H1 (cell line): ENCODE measurements at regions not wholly inside any gene's neighbourhood (a gene's known extent, or its start where the extent isn't known, plus 50 kb on each side); places are given as distances from the start of the nearest gene placed in this dataset.

Experiments
- CTCF ChIA-PET: fragments of 300-600 bp; sonication (Branson Sonifier 250); formaldehyde crosslinking; loops from one replicate; lab custom pipeline; 2021; ENCODE audit not compliant: partially characterized antibody; lab: Charles Lee
- POLR2A ChIA-PET: fragments of 300-600 bp; sonication (Branson Sonifier 250); formaldehyde crosslinking; loops from one replicate; lab custom pipeline; 2021; ENCODE audit warnings: inconsistent platforms; ENCODE audit not compliant: partially characterized antibody; lab: Charles Lee
- DNase-seq, 2 experiments: peaks; one replicate each; pipeline versions ENCODE4 v3.0.0 to v3.0.0-alpha.2; 2010 to 2022; ENCODE audit warnings: low spot score in 2 of 2, low read depth in 1 of 2, mixed read lengths in 1 of 2
- FAIRE-seq: peaks from 2 replicates; lab custom pipeline; 2011; peaks lifted over from hg19 to GRCh38; lab: Jason Lieb, UNC
- H2AFZ ChIP-seq: 2 replicates; pipeline ENCODE4 v1.8.1; 2012; ENCODE audit warnings: low read length, inconsistent platforms
- H2AK5ac ChIP-seq: 2 replicates; pipeline ENCODE4 v1.6.1; 2013; ENCODE audit warnings: low read depth, low read length
- H2BK120ac ChIP-seq: replicated peaks from 2 replicates; pipeline ENCODE3; 2013; ENCODE audit warnings: low read depth, low read length, inconsistent platforms
- H2BK12ac ChIP-seq: 2 replicates; pipeline ENCODE4 v1.6.1; 2013; ENCODE audit warnings: low read depth, low read length
- H2BK15ac ChIP-seq: 2 replicates; pipeline ENCODE4 v1.6.1; 2013; ENCODE audit warnings: low read length
- H2BK20ac ChIP-seq: 2 replicates; pipeline ENCODE4 v1.6.1; 2013; ENCODE audit warnings: low read length
- H2BK5ac ChIP-seq: 2 replicates; pipeline ENCODE4 v1.6.1; 2013; ENCODE audit warnings: low read depth, low read length
- H3K14ac ChIP-seq: 2 replicates; pipeline ENCODE4 v1.6.1; 2013; ENCODE audit warnings: inconsistent platforms; ENCODE audit not compliant: insufficient read length
- H3K18ac ChIP-seq: 2 replicates; pipeline ENCODE4 v1.6.1; 2013; ENCODE audit warnings: low read length; ENCODE audit errors: extremely low read depth
- H3K23ac ChIP-seq: 2 replicates; pipeline ENCODE4 v1.6.1; 2013; ENCODE audit warnings: inconsistent platforms; ENCODE audit not compliant: insufficient read length
- H3K23me2 ChIP-seq: 2 replicates; pipeline ENCODE4 v1.6.1; 2013; ENCODE audit warnings: low read depth, low read length
- H3K27ac ChIP-seq: 2 replicates; pipeline ENCODE4 v1.6.1; 2011; ENCODE audit warnings: low read depth, low read length, inconsistent platforms
- H3K27me3 ChIP-seq, 4 experiments: replicated peaks in 1 of 4; 1 replicate in 1 of 4; 2 replicates in 3 of 4; pipeline versions ENCODE4 v1.6.1 to v1.8.1; 2011 to 2013; ENCODE audit warnings: low read length in 3 of 4, mild to moderate bottlenecking in 3 of 4, inconsistent platforms in 2 of 4, mixed read lengths in 2 of 4, moderate library complexity in 1 of 4; ENCODE audit not compliant: control insufficient read depth in 3 of 4, insufficient read depth in 3 of 4; ENCODE audit errors: extremely low read depth in 1 of 4
- H3K36me3 ChIP-seq, 4 experiments: 2 replicates each; pipeline versions ENCODE4 v1.6.1 to v1.8.1; 2011 to 2013; ENCODE audit warnings: mild to moderate bottlenecking in 4 of 4, low read length in 3 of 4, moderate library complexity in 2 of 4, control low read depth in 1 of 4, inconsistent platforms in 1 of 4; ENCODE audit not compliant: insufficient read depth in 4 of 4, control insufficient read depth in 2 of 4
- H3K4ac ChIP-seq: replicated peaks from 2 replicates; pipeline ENCODE3; 2013; ENCODE audit warnings: low read length, low read depth, mixed read lengths, inconsistent platforms; ENCODE audit not compliant: insufficient read length
- H3K4me1 ChIP-seq, 4 experiments: replicated peaks in 1 of 4; 1 replicate in 1 of 4; 2 replicates in 3 of 4; pipeline versions ENCODE4 v1.6.1 to v1.8.1; 2011 to 2013; ENCODE audit warnings: low read length in 3 of 4, inconsistent platforms in 2 of 4, mixed read lengths in 1 of 4; ENCODE audit not compliant: insufficient read depth in 4 of 4, control insufficient read depth in 3 of 4
- H3K4me2 ChIP-seq, 2 experiments: 2 replicates each; pipeline versions ENCODE4 v1.6.1 to v1.8.1; 2011 to 2013; ENCODE audit warnings: low read depth in 2 of 2, low read length in 2 of 2, control low read depth in 1 of 2, inconsistent platforms in 1 of 2, mild to moderate bottlenecking in 1 of 2; ENCODE audit not compliant: insufficient read depth in 1 of 2
- H3K4me3 ChIP-seq, 4 experiments: fragments of 200-600, 300-600 bp in 1 of 4; sonication (generic), shearing (Covaris generic), sonication (Bioruptor Twin) in 1 of 4; 2 replicates each; pipeline versions ENCODE4 v1.5.1 to v1.8.1; 2011 to 2016; ENCODE audit warnings: low read length in 4 of 4, low read depth in 3 of 4, control low read depth in 2 of 4, inconsistent platforms in 2 of 4, mild to moderate bottlenecking in 2 of 4, mixed read lengths in 1 of 4, moderate library complexity in 1 of 4; ENCODE audit not compliant: insufficient read depth in 2 of 4; ENCODE audit errors: extremely low read depth in 1 of 4
- H3K56ac ChIP-seq: replicated peaks from 2 replicates; pipeline ENCODE3; 2013; ENCODE audit warnings: low read depth, mild to moderate bottlenecking, mixed read lengths, low read length, inconsistent platforms; ENCODE audit not compliant: insufficient read length
- H3K79me1 ChIP-seq: 2 replicates; pipeline ENCODE4 v1.6.1; 2013; ENCODE audit warnings: low read depth, low read length, control low read depth
- H3K79me2 ChIP-seq, 2 experiments: 2 replicates each; pipeline versions ENCODE4 v1.6.1 to v1.8.1; 2012 to 2013; ENCODE audit warnings: low read length in 2 of 2, mild to moderate bottlenecking in 2 of 2, inconsistent platforms in 1 of 2; ENCODE audit not compliant: insufficient read depth in 2 of 2, control insufficient read depth in 1 of 2
- H3K9ac ChIP-seq, 4 experiments: replicated peaks in 1 of 4; 1 replicate in 1 of 4; 2 replicates in 3 of 4; pipeline versions ENCODE4 v1.6.1 to v1.8.1; 2011 to 2013; ENCODE audit warnings: low read depth in 3 of 4, low read length in 3 of 4, control low read depth in 2 of 4, mild to moderate bottlenecking in 2 of 4, moderate library complexity in 2 of 4, inconsistent platforms in 1 of 4; ENCODE audit errors: extremely low read depth in 1 of 4
- H3K9me3 ChIP-seq, 2 experiments: 2 replicates each; pipeline versions ENCODE4 v1.6.1 to v1.8.1; 2012 to 2013; ENCODE audit warnings: mild to moderate bottlenecking in 2 of 2, moderate library complexity in 2 of 2, control low read depth in 1 of 2, inconsistent platforms in 1 of 2, low read depth in 1 of 2, low read length in 1 of 2, mixed read lengths in 1 of 2; ENCODE audit not compliant: insufficient read depth in 2 of 2
- H4K20me1 ChIP-seq, 2 experiments: replicated peaks in 1 of 2; 2 replicates each; pipeline versions ENCODE3 to v1.8.1; 2011 to 2013; ENCODE audit warnings: inconsistent platforms in 2 of 2, low read length in 2 of 2, mild to moderate bottlenecking in 1 of 2; ENCODE audit not compliant: insufficient read depth in 2 of 2, control insufficient read depth in 1 of 2
- H4K5ac ChIP-seq: 2 replicates; pipeline ENCODE4 v1.6.1; 2013; ENCODE audit warnings: low read length, low read depth, mixed read lengths, inconsistent platforms; ENCODE audit not compliant: insufficient read length
- H4K8ac ChIP-seq: 2 replicates; pipeline ENCODE4 v1.8.0; 2013; ENCODE audit warnings: mild to moderate bottlenecking, moderate library complexity, low read length, inconsistent platforms; ENCODE audit not compliant: insufficient read depth; ENCODE audit errors: extremely low read depth
- H4K91ac ChIP-seq: replicated peaks from 2 replicates; pipeline ENCODE3; 2013; ENCODE audit warnings: low read length, mixed read lengths, inconsistent platforms; ENCODE audit not compliant: insufficient read length
- ATF3 ChIP-seq: IDR thresholded peaks from 2 replicates; pipeline ENCODE4 v1.6.1; 2011; ENCODE audit warnings: low read depth, mild to moderate bottlenecking, low read length; ENCODE audit not compliant: insufficient read depth
- SP1 ChIP-seq: IDR thresholded peaks from 2 replicates; pipeline ENCODE4 v1.6.1; 2011; ENCODE audit warnings: low read depth, low read length
- SP2 ChIP-seq: IDR thresholded peaks from 2 replicates; pipeline ENCODE4 v1.6.1; 2012; ENCODE audit warnings: mild to moderate bottlenecking, low read length, inconsistent platforms
- SUZ12 ChIP-seq: fragments of 200-600 bp; sonication (generic); IDR thresholded peaks from 2 replicates; pipeline ENCODE4 v1.6.1; 2012; ENCODE audit warnings: mild to moderate bottlenecking, inconsistent platforms, low read length, moderate library complexity, mixed read lengths
- YY1 ChIP-seq: IDR thresholded peaks from 2 replicates; pipeline ENCODE4 v1.6.1; 2011; ENCODE audit warnings: low read depth, mild to moderate bottlenecking, low read length
- WGBS, 2 experiments: shearing (Covaris generic) in 1 of 2; methylation state at CpG; one replicate each; pipeline versions ENCODE4 v1.1.6 to v1.1.7; 2013 to 2015; ENCODE audit warnings: low lambda C conversion rate in 2 of 2, mixed read lengths in 2 of 2, inconsistent platforms in 1 of 2, low coverage in 1 of 2, missing lambda C conversion rate in 1 of 2; ENCODE audit not compliant: insufficient replicate concordance in 2 of 2, insufficient coverage in 1 of 2, insufficient read length in 1 of 2; ENCODE audit errors: extremely low coverage in 1 of 2, missing lambda C conversion rate in 1 of 2; 5-methylcytosine and 5-hydroxymethylcytosine counted together

DNA sequence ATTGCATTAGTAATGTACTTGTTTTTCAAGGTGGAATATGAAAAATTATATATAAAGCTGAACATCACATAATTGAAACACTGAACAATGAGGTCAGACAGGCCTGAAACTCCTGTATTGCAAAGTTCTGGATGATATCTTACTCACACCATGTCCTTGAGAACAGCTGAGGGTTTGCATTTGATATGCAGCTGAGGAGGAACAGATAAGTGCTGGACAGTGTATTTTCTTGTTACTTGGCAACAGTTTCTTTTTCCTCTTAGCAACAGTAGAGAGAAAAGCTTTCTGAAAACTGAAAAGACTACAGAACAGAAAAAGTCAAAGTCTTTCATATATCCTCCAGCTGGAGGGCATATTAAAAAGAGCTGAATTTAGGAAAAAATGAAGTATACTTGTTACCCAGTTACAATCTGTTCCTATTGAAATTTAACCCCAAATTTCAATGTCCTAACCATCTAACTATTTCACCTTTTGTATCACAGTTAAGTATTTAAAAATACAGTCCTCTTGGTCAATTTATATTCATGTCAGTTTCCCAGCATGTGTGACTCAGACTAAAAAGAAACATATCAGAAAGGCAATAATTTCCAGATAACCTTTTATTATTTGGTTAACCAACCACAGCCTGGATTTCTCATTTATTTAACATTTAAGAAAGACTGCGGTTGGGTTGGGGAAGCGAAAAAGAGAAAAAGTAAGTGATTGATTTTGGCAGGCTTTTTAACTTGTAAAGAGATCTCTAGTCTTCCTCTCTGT, 733.0 kb upstream of the DPPA4 start:
- H4K20me1 ChIP-seq = no peaks in the 10 kb centered on the region
- no peak overlapping the region for H3K18ac ChIP-seq
- no peak overlapping the region for H2BK120ac ChIP-seq
- no peak overlapping the region for H2AK5ac ChIP-seq
- no peak overlapping the region for H4K5ac ChIP-seq
- H3K79me1 ChIP-seq = no peaks in the 10 kb centered on the region
- no peak overlapping the region for H3K9ac ChIP-seq
- no peaks in the 10 kb centered on the region for H3K79me2 ChIP-seq
- DNase-seq (no peak), FAIRE-seq (no peak)
- H2BK15ac ChIP-seq = no peak overlapping the region
- H3K56ac ChIP-seq = no peak overlapping the region
- POLR2A ChIA-PET = no interaction called here
- H3K36me3 ChIP-seq = peaks cover 0 to 5% (median 0%) of the 10 kb centered on the region in 4 experiments; a peak in 2 of 8 replicates
- no peak overlapping the region for H3K4ac ChIP-seq
- H3K4me2 ChIP-seq = no peak overlapping the region
- H2BK20ac ChIP-seq = no peak overlapping the region
- CTCF ChIA-PET = interaction anchor here (0.8 to 1.4 kb wide), 3 partner anchors 11 to 267 kb away, joined by 3 to 6 read pairs (median 4); no protein-coding TSS in a partner anchor
- no peak overlapping the region for H3K23ac ChIP-seq
- H2AFZ ChIP-seq = no peak overlapping the region
- no peak overlapping the region for H2BK12ac ChIP-seq
- no peaks in the 10 kb centered on the region for H3K27me3 ChIP-seq
- no peaks in the 10 kb centered on the region for H3K4me1 ChIP-seq
- no peak overlapping the region for H3K14ac ChIP-seq
- H3K4me3 ChIP-seq = no peak overlapping the region
- WGBS, 2 experiments = 95% methylated on average over 2 of the region's 2 CpGs; no CpG with 5 or more reads in 1 of the 2 experiments
- H3K23me2 ChIP-seq = no peaks in the 10 kb centered on the region
- H3K9me3 ChIP-seq = peaks cover 15 to 18% of the 10 kb centered on the region in 2 experiments
- no peak overlapping the region for H2BK5ac ChIP-seq
- no peak for TF ChIP-seq YY1
- no peak for TF ChIP-seq SUZ12
- no peak for TF ChIP-seq ATF3
- no peak for TF ChIP-seq SP1
- TF ChIP-seq SP2 = no peak
- no peak overlapping the region for H4K91ac ChIP-seq
- H4K8ac ChIP-seq = no peak overlapping the region
- no peak overlapping the region for H3K27ac ChIP-seq
